ENCODE measurements at regions not wholly inside any gene's neighbourhood (a gene's known extent, or its start where the extent isn't known, plus 50 kb on each side); places are given as distances from the start of the nearest gene placed in this dataset.

DNA sequence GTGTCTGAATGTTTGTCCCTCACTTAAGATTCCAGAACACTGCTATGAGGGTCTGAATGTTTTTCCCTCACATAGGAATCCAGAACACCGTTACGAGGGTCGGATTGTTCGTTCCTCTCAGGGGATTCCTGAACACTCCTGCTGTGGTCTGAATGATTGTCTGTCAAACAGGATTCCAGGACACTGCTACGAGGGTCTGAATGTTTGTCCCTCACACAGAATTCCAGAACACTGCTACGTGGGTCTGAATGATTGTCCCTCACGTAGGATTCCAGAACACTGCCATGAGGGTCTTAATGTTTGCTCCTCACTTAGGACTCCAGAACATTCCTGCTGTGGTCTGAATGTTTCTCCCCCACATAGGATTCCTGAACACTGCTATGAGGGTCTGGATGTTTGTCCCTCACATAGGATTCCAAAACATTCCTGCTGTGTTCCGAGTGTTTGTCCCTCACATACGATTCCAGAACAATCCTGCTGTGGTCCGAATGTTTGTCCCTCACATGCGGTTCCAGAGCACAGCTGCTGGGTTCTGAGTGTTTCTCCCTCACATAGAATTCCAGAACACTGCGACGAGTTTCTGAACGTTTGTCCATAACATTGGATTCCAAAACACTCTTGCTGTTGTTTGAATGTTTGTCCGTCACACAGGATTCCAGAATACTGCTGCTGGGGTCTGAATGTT lies 199.5 kb downstream of the FOXD4L6 start:
- CTCF ChIA-PET: no interaction called here

DNA sequence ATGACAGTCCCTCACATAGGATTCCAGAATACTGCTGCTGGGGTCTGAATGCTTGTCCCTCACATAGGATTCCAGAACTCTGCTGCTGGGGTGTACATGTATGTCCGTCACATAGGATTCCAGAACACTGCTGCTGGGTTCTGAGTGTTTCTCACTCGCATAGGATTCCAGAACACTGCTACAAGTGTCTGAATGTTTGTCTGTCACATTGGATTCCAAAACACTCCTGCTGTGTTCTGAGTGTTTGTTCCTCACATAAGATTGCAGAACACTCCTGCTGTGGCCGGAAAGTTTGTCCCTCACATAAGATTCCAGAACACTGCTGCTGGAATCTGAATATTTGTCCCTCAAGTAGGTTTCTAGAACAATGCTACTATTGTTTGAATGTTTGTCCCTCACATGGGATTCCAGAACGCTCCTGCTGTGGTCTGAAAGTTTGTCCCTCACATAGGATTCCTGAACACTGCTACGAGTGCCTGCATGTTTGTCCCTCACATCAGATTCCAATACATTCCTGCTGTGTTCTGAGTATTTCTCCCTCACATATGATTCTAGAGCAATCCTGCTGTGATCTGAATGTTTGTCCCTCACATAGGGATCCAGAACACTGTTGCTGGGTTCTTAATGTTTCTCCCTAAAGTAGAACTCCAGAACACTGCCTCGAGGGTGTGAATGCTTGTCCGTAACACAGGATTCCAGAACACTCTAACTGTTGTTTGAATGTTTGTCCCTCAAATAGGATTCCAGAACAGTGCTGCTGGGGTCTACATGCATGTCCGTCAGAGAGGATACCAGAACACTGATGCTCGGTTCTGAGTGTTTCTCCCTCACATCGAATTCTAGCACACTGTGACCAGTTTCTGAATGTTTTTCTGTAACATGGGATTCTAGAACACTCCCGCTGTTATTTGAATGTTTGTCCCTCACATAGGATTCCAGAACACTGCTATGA lies 200.4 kb downstream of the FOXD4L6 start:
- DNase-seq: no peak
- intact Hi-C loops (cut with micrococcal nuclease; ENCODE audit: unreplicated experiment): no loop called here
- H3K36me3 Mint-ChIP-seq (ENCODE audit: insufficient read depth, unreplicated experiment): no peaks in the 10 kb centered on the region
- H3K4me1 Mint-ChIP-seq (ENCODE audit: low read depth, unreplicated experiment): no peaks in the 10 kb centered on the region
- POLR2A ChIA-PET: no interaction called here
- BruUV-seq (replicated peaks): no TSS peak
- Histone ChIP-seq H3K9me3 (no peaks in the 10 kb centered on the region; the same call in 1 of the 2 replicates), H3K4me3 (ENCODE audit: low read depth, low read length) (no peak overlapping the region), H3K4me1 (no peaks in the 10 kb centered on the region), H3K36me3 (ENCODE audit: control insufficient read depth, insufficient read depth, low read length) (no peaks in the 10 kb centered on the region), H3K27me3 (replicated peaks; ENCODE audit: control insufficient read depth, insufficient read depth, low read length) (no peaks in the 10 kb centered on the region)
- CTCF ChIA-PET: no interaction called here
- no peak overlapping the region for H3K27ac Mint-ChIP-seq (ENCODE audit: unreplicated experiment)
- no peaks in the 10 kb centered on the region for H3K9me3 Mint-ChIP-seq (ENCODE audit: unreplicated experiment)
- no peaks in the 10 kb centered on the region for H3K27me3 Mint-ChIP-seq (ENCODE audit: insufficient read depth, unreplicated experiment)
- TF ChIP-seq, protein P1, sequence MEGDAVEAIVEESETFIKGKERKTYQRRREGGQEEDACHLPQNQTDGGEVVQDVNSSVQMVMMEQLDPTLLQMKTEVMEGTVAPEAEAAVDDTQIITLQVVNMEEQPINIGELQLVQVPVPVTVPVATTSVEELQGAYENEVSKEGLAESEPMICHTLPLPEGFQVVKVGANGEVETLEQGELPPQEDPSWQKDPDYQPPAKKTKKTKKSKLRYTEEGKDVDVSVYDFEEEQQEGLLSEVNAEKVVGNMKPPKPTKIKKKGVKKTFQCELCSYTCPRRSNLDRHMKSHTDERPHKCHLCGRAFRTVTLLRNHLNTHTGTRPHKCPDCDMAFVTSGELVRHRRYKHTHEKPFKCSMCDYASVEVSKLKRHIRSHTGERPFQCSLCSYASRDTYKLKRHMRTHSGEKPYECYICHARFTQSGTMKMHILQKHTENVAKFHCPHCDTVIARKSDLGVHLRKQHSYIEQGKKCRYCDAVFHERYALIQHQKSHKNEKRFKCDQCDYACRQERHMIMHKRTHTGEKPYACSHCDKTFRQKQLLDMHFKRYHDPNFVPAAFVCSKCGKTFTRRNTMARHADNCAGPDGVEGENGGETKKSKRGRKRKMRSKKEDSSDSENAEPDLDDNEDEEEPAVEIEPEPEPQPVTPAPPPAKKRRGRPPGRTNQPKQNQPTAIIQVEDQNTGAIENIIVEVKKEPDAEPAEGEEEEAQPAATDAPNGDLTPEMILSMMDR (IDR thresholded peaks at IDR 0.05; ENCODE audit: insufficient read depth in 1 of 2, low read depth in 1 of 2, low read length in 1 of 2, severe bottlenecking in 1 of 2, unreplicated experiment in 1 of 2): no peak
- H3K4me3 Mint-ChIP-seq (ENCODE audit: unreplicated experiment): no peak overlapping the region

More for the DNA sequence above, 199.5 kb downstream of the FOXD4L6 start:
- Mint-ChIP-seq H3K4me1 (ENCODE audit: low read depth, unreplicated experiment) (no peaks in the 10 kb centered on the region), H3K36me3 (ENCODE audit: insufficient read depth, unreplicated experiment) (no peaks in the 10 kb centered on the region), H3K9me3 (ENCODE audit: unreplicated experiment) (no peaks in the 10 kb centered on the region), H3K4me3 (ENCODE audit: unreplicated experiment) (no peak overlapping the region), H3K27me3 (ENCODE audit: insufficient read depth, unreplicated experiment) (no peaks in the 10 kb centered on the region), H3K27ac (ENCODE audit: unreplicated experiment) (no peak overlapping the region)
- Histone ChIP-seq H3K36me3 (ENCODE audit: control insufficient read depth, insufficient read depth, low read length) (no peaks in the 10 kb centered on the region), H3K4me3 (ENCODE audit: low read depth, low read length) (no peak overlapping the region), H3K4me1 (no peaks in the 10 kb centered on the region), H3K27me3 (replicated peaks; ENCODE audit: control insufficient read depth, insufficient read depth, low read length) (no peaks in the 10 kb centered on the region), H3K9me3 (no peaks in the 10 kb centered on the region; the same call in 1 of the 2 replicates)
- no TSS peak for BruUV-seq (replicated peaks)
- intact Hi-C loops (cut with micrococcal nuclease; ENCODE audit: unreplicated experiment): no loop called here
- DNase-seq: no peak
- POLR2A ChIA-PET: no interaction called here
- TF ChIP-seq, protein P1 (IDR thresholded peaks at IDR 0.05; ENCODE audit: insufficient read depth in 1 of 2, low read depth in 1 of 2, low read length in 1 of 2, severe bottlenecking in 1 of 2, unreplicated experiment in 1 of 2): no peak

DNA sequence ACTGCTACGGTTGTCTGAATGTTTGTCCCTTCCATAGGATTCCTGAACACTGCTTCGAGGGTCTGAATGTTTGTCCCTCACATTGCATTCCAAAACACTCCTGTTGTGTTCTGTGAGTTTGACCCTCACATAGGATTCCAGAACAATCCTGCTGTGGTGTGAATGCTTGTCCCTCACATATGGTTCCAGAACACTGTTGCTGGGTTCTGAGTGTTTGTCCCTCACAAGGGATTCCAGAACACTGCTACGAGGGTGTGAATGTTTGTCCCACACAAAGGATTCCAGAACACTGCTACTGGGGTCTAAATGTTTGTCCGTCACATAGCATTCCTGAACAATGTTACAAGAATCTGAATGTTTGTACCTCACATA lies 201.2 kb downstream of the FOXD4L6 start:
- BruUV-seq (replicated peaks): no TSS peak
- Mint-ChIP-seq H3K36me3 (ENCODE audit: insufficient read depth, unreplicated experiment) (no peaks in the 10 kb centered on the region), H3K27ac (ENCODE audit: unreplicated experiment) (no peak overlapping the region), H3K4me1 (ENCODE audit: low read depth, unreplicated experiment) (no peaks in the 10 kb centered on the region), H3K9me3 (ENCODE audit: unreplicated experiment) (no peaks in the 10 kb centered on the region), H3K27me3 (ENCODE audit: insufficient read depth, unreplicated experiment) (no peaks in the 10 kb centered on the region), H3K4me3 (ENCODE audit: unreplicated experiment) (no peak overlapping the region)
- Histone ChIP-seq H3K27me3 (replicated peaks; ENCODE audit: control insufficient read depth, insufficient read depth, low read length) (no peaks in the 10 kb centered on the region), H3K9me3 (no peaks in the 10 kb centered on the region; the same call in 1 of the 2 replicates), H3K4me1 (no peaks in the 10 kb centered on the region), H3K36me3 (ENCODE audit: control insufficient read depth, insufficient read depth, low read length) (no peaks in the 10 kb centered on the region), H3K4me3 (ENCODE audit: low read depth, low read length) (no peak overlapping the region)
- ChIA-PET CTCF (no interaction called here), POLR2A (no interaction called here)
- DNase-seq: no peak
- intact Hi-C loops (cut with micrococcal nuclease; ENCODE audit: unreplicated experiment): no loop called here
- TF ChIP-seq, protein P1 (IDR thresholded peaks at IDR 0.05; ENCODE audit: insufficient read depth in 1 of 2, low read depth in 1 of 2, low read length in 1 of 2, severe bottlenecking in 1 of 2, unreplicated experiment in 1 of 2): no peak
